Activated T-cell treated with anti-CD3 and anti-CD28 coated beads, Interleukin-2, amount 50 U/mL, for 48 hours (primary cell): ENCODE measurements at regions not wholly inside any gene's neighbourhood (a gene's known extent, or its start where the extent isn't known, plus 50 kb on each side); places are given as distances from the start of the nearest gene placed in this dataset.
"Not testable (repeated sequence)": the region's sequence is repeated elsewhere in the genome, so short reads cannot be mapped to it uniquely, and the experiment has no call there.

Experiments
- DNase-seq, 2 experiments: peaks; one replicate each; pipeline ENCODE4 v3.0.0-alpha.2; 2020

GRCh38 chr15:62653122-62653521 is 389.4 kb upstream of the TPM1 start:
- no peak for DNase-seq

DNA sequence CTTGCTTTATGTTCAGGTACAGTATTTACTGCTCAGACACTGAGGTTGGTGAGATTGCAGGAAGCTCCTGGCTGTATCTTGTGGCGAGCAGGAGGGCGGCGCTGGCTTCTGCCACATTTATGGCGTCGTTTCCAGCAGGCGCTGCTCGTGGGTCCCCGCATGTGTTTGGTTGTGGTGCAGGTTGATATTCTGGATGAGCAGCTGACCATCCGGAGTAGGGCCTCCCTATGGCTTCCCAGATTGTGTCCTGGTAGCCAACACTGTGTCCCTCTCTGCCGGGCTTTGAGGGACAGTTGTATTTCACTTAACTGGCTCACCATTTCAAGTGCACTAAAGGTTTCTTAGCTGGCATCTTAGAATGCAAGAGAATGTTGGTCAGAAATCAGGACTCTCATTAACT is 386.5 kb upstream of the TPM1 start:
- DNase-seq, result no peak

GRCh38 chr15:62657501-62657900 is 385.0 kb upstream of the TPM1 start:
- not testable (repeated sequence) for DNase-seq

DNA sequence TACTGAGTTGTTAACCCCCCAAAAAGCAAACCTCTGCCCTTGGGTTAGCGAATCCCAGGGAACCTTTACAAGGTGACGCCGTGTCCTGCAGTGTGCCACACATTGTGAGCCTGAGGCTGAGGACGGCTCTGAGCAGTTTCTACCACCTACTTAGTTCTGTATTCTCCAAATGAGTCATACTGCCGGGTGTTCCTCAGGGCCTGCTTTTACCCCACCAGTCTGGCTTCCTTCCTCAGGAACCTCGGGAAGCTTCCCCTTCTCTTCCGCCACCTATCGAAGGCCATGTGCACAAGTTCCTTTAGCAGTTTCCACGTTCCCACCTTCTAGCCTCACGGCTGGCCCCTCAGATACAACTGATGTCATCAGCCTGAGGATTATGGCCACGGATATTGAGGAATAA is 384.0 kb upstream of the TPM1 start:
- DNase-seq, result peak in 1 of 2 experiments; percentile 24

GRCh38 chr15:62663547-62663946 is 379.0 kb upstream of the TPM1 start:
- DNase-seq, result no peak

GRCh38 chr15:62665449-62665848 is 377.1 kb upstream of the TPM1 start:
- no peak for DNase-seq

DNA sequence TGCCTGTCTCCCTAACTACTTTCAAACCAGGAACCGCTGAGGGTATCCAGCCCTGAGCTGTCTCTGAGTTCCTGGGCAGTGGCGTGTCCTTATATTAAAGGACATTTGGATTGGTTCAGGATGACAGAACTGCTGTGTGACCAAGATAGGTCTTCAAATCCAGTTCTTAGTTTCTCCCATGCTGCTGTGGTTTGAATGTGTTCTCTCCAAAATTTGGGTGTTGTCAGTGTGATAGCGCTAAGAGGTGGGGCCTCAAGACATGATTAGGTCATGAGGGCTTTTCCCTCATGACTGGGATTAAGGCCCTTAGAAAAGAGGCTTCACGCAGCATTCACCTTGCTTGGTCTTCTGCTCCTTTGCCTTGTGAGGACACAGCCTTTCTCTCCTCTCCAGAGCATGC is 376.5 kb upstream of the TPM1 start:
- DNase-seq, result no peak

DNA sequence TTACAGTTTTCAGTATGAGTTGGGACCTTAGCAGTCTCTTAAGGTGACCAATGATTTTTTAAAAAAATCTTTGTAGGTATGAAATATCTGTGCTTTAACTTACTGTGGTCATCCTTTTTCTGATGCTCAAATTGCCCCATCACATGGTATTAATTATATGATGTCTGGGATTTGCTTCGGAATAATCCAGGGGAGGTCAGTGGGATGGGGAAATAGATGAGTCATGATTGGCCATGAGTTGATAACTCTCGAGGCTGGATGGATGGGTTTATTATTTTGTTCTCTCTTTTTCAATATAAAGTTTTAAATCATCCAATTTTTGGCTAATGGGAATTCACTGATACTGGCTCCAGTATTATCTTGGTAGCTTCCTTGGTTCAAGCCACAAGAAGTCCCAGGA is 370.3 kb upstream of the TPM1 start:
- no peak for DNase-seq

DNA sequence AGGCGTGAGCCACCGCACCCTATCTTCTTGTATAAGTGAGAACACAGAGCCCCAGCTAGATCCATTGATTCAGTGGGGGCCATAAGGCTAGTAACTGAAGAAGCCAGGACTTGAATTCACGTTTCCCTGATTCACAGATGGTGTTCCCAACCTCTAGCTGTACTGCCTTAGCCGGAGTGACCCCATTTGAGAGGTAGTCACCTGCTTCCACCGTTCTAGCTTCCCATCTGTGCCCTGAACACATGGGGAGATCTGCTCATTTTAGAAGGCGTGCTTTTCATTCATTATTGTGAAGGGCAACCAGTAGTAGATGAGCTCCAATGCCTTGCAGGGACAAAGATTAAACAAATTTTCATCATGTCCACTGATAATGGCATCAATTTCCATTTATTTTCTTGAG is 365.7 kb upstream of the TPM1 start:
- DNase-seq, result no peak

GRCh38 chr15:62681939-62682896 is 360.3 kb upstream of the TPM1 start:
- DNase-seq, result no peak

GRCh38 chr15:62683192-62683591 is 359.4 kb upstream of the TPM1 start:
- DNase-seq, result not testable (repeated sequence)

DNA sequence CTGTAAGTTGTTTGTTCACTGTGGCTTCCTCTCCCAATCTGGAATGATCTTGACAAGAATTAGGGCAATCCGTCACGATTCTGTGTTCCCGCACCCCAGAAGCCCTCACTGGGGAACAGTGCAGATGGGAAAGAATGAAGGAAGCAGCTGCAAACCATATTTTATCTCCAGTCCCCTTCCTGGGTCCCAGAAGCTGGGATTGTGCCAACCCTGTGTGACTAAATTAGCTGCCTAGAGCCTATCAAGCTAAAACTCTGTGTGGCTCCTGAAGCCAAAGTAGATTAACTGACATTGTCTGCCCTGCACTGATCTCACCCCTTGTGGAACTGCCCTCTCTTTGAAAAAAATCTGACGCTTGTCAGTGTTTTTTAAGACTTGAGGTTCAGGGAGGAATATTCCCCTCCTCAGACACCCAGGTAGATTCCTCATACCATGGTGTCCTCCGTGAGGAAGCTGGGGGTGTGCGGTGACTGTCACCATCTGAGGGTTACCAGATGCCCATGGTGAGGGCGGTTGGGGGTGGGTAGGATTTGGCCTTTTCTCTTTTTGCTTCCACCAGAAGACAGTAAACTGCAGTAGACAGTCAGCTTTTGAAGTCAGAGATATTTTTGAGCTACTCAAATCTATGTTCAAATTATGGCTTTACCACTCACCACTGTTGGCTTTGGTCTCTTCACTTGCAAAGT is 358.3 kb upstream of the TPM1 start:
- no peak for DNase-seq

GRCh38 chr15:62691008-62691407 is 351.5 kb upstream of the TPM1 start:
- no peak for DNase-seq

DNA sequence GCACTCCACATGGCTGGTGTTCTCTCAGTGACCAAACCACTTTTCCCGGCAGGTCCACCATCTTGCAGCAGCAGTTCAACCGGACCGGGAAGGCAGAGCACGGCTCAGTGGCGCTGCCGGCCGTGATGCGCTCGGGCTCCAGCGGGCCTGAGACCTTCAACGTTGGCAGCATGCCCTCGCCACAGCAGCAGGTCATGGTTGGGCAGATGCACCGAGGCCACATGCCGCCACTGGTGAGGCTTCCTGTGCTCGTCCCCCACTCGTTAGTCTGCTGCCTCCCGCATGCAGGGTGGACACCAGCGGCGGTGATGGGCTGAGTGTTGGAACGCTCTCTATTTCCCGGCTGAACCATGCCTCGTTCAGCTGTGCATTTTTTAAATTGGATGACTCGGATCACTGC is 344.9 kb upstream of the TPM1 start:
- DNase-seq, result no peak

DNA sequence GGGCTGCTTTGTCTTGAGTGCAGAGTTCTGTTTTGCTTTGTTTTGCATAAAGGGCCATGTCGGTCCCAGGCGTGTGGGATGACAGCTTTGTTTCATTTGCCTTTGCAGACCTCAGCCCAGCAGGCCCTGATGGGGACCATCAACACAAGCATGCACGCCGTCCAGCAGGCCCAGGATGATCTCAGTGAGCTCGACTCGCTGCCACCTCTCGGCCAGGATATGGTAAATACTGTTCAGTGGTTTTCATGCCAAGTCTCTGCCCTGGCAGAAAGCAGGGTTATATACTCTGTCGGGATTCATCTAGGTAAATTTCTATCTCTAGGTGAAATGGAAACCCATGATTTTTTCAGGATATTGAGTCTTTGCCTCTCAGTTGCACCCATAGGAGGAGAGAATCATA is 343.9 kb upstream of the TPM1 start:
- no peak for DNase-seq

- DNase-seq, result no peak
Observed at GRCh38 chr15:62706317-62706716, 336.2 kb upstream of the TPM1 start.

DNA sequence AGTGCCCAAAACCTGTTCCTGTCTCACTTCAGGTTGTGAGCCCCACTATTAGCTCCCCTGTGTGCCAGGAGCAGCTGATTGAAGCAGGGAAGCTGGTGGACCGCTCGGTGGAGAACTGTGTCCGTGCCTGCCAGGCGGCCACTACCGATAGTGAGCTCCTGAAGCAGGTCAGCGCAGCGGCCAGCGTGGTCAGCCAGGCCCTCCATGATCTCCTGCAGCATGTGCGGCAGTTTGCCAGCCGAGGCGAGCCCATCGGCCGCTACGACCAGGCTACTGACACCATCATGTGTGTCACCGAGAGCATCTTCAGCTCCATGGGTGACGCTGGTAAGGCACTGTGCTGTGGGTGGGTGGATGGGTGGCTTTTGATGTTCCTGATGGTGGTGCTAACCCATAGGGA is 334.1 kb upstream of the TPM1 start:
- no peak for DNase-seq

- no peak for DNase-seq
Observed at GRCh38 chr15:62709261-62709660, 333.3 kb upstream of the TPM1 start.

DNA sequence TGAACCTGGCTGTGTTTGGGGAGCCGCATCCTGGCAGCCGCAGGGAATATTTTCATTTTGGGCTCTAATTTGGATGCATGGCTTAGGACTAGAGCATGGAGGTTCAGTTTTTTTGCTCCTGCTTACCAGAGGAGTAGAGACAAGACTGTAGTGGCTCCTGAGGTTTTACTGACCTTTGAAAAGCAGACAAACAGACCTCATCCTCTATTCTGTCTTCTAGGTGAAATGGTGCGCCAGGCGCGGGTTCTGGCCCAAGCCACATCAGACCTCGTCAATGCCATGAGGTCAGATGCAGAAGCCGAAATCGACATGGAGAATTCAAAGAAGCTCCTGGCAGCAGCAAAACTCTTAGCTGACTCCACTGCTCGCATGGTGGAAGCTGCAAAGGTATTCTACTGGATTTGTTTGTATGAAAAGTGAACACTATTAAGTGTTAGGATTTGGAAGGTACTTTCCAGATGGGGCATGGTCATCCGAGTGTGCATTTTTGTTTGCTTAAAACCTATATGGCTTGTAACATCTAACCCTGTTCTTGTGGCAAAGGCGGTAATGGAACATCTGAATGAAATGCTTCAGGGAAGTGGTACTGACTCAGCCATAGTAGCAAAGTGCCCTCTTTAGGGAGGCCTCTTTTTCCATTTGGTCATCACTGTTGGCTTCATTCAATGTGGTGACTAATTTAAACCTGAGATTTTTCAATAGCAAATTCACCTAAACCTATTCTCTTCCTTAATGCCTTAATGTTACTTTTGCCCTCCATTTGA is 330.7 kb upstream of the TPM1 start:
- peak; percentile 40 to 46 for DNase-seq

GRCh38 chr15:62712455-62712839 is 330.1 kb upstream of the TPM1 start:
- peak in 1 of 2 experiments; percentile 22 for DNase-seq

DNA sequence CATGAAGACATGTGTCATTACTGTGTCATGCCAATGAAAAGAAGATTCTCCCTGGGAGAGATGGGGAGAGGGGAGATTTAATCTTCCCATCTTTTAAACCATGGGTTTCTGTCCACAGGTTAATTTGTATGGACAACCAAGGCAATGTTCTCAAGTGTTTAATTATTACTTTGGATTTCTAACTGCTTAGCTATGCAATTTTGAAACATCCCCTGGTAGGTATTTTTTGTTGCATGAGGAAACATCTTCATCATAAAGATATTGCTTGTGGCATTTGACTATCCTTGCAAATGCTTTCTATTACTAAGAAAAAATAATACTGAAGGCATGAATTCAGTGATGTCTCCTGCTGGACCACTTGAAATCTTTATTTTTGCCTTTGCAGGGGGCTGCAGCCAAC is 326.6 kb upstream of the TPM1 start:
- DNase-seq, result no peak

DNA sequence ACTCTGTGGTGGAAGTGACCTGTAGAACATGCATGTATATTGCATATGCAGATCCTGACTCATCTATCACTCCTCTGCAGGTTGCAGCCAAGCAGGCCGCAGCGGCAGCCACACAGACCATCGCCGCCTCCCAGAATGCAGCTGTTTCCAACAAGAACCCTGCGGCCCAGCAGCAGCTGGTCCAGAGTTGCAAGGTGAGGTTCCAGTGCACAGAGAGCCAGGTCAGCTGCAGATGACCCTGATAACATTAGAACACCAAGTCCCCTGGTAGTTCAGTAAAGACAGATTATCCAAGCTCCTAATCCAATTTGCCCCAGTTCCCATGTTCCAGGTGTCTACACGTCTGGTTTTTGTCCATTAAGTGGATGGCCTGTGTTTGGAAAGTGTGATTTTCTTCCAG is 325.1 kb upstream of the TPM1 start:
- no peak for DNase-seq

DNA sequence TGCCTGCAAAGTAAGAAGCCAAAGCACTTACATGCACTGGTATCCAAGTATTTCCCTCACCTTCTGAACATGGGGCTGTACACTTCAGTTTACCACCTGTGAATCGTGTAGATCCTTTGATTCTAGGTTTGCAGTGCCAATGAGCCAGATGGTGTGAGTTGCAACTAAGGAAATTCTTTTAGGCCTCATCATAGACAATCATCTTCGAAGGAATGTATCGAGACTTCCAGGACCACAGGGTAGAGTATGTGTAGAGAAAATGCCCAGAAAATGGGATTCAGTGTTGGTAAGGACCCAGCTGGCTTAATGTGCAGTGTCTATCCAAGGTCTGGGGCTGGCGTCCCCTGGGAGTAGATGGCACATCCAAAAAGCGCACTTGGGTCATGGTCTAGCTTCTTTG is 323.2 kb upstream of the TPM1 start:
- no peak for DNase-seq

GRCh38 chr15:62722237-62722636 is 320.3 kb upstream of the TPM1 start:
- DNase-seq, result no peak
